A549 (cell line): ENCODE measurements at regions not wholly inside any gene's neighbourhood (a gene's known extent, or its start where the extent isn't known, plus 50 kb on each side); places are given as distances from the start of the nearest gene placed in this dataset.
"Not testable (repeated sequence)": the region's sequence is repeated elsewhere in the genome, so short reads cannot be mapped to it uniquely, and the experiment has no call there.

ENCODE experiments used
- BCL3 ChIP-seq: fragments of >200 bp; sonication (Bioruptor Twin); formaldehyde crosslinking; IDR thresholded peaks from 3 replicates; pipeline ENCODE4 v1.6.1; 2016
- CBX2 ChIP-seq: fragments of 200-600 bp; sonication (generic); IDR thresholded peaks from 2 replicates; pipeline ENCODE4 v1.6.1; 2016; ENCODE audit warnings: low read depth, mild to moderate bottlenecking, borderline replicate concordance
- POLR2A ChIP-seq: IDR thresholded peaks from 2 replicates; pipeline ENCODE4 v1.6.1; 2012; ENCODE audit warnings: mild to moderate bottlenecking, low read length

GRCh38 chr1:121469395-121469794 lies 284.6 kb downstream of the SRGAP2C start:
- TF ChIP-seq POLR2A, CBX2, BCL3: not testable (repeated sequence)
